ENCODE measurements at regions not wholly inside any gene's neighbourhood (a gene's known extent, or its start where the extent isn't known, plus 50 kb on each side); places are given as distances from the start of the nearest gene placed in this dataset.

- no peak for TF ChIP-seq CTCF (IDR thresholded peaks at IDR 0.05; ENCODE audit: insufficient read depth, low read length, poor library complexity, severe bottlenecking)
- no peak for DNase-seq (ENCODE audit: low read depth)
- Histone ChIP-seq H3K27me3 (ENCODE audit: control insufficient read depth, insufficient read depth, low read length) (no peaks in the 10 kb centered on the region), H3K4me3 (ENCODE audit: low read depth, low read length) (no peak overlapping the region), H3K36me3 (ENCODE audit: control insufficient read depth, insufficient read depth, low read length) (no peaks in the 10 kb centered on the region)
Measured at GRCh38 chr3:110066206-110066605, 728.9 kb upstream of the DPPA4 start.

GRCh38 chr3:110067527-110067926 is 730.2 kb upstream of the DPPA4 start:
- H3K36me3 ChIP-seq (ENCODE audit: control insufficient read depth, insufficient read depth, low read length): no peaks in the 10 kb centered on the region
- H3K27me3 ChIP-seq (ENCODE audit: control insufficient read depth, insufficient read depth, low read length): no peaks in the 10 kb centered on the region
- no peak for TF ChIP-seq CTCF (IDR thresholded peaks at IDR 0.05; ENCODE audit: insufficient read depth, low read length, poor library complexity, severe bottlenecking)
- DNase-seq (ENCODE audit: low read depth): no peak
- H3K4me3 ChIP-seq (ENCODE audit: low read depth, low read length): no peak overlapping the region

- no peak for TF ChIP-seq CTCF (IDR thresholded peaks at IDR 0.05; ENCODE audit: insufficient read depth, low read length, poor library complexity, severe bottlenecking)
- no peak overlapping the region for H3K4me3 ChIP-seq (ENCODE audit: low read depth, low read length)
- no peak for DNase-seq (ENCODE audit: low read depth)
- no peaks in the 10 kb centered on the region for H3K27me3 ChIP-seq (ENCODE audit: control insufficient read depth, insufficient read depth, low read length)
- no peaks in the 10 kb centered on the region for H3K36me3 ChIP-seq (ENCODE audit: control insufficient read depth, insufficient read depth, low read length)
Measured at GRCh38 chr3:110069761-110070160, 732.4 kb upstream of the DPPA4 start.

GRCh38 chr3:110070161-110070916 is 733.0 kb upstream of the DPPA4 start:
- DNase-seq (ENCODE audit: low read depth): peak; percentile 7
- H3K27me3 ChIP-seq (ENCODE audit: control insufficient read depth, insufficient read depth, low read length): no peaks in the 10 kb centered on the region
- H3K36me3 ChIP-seq (ENCODE audit: control insufficient read depth, insufficient read depth, low read length): no peaks in the 10 kb centered on the region
- no peak for TF ChIP-seq CTCF (IDR thresholded peaks at IDR 0.05; ENCODE audit: insufficient read depth, low read length, poor library complexity, severe bottlenecking)
- no peak overlapping the region for H3K4me3 ChIP-seq (ENCODE audit: low read depth, low read length)

GRCh38 chr3:110074095-110074494 is 736.7 kb upstream of the DPPA4 start:
- no peak for DNase-seq (ENCODE audit: low read depth)
- H3K27me3 ChIP-seq (ENCODE audit: control insufficient read depth, insufficient read depth, low read length): no peaks in the 10 kb centered on the region
- no peaks in the 10 kb centered on the region for H3K36me3 ChIP-seq (ENCODE audit: control insufficient read depth, insufficient read depth, low read length)
- no peak overlapping the region for H3K4me3 ChIP-seq (ENCODE audit: low read depth, low read length)
- no peak for TF ChIP-seq CTCF (IDR thresholded peaks at IDR 0.05; ENCODE audit: insufficient read depth, low read length, poor library complexity, severe bottlenecking)

GRCh38 chr3:110077093-110077492 is 739.7 kb upstream of the DPPA4 start:
- Histone ChIP-seq H3K27me3 (ENCODE audit: control insufficient read depth, insufficient read depth, low read length) (no peaks in the 10 kb centered on the region), H3K36me3 (ENCODE audit: control insufficient read depth, insufficient read depth, low read length) (no peaks in the 10 kb centered on the region), H3K4me3 (ENCODE audit: low read depth, low read length) (no peak overlapping the region)
- TF ChIP-seq CTCF (IDR thresholded peaks at IDR 0.05; ENCODE audit: insufficient read depth, low read length, poor library complexity, severe bottlenecking): no peak
- peak; percentile 2 for DNase-seq (ENCODE audit: low read depth)

All from kidney epithelial cell (primary cell).